ENCODE measurements at regions not wholly inside any gene's neighbourhood (a gene's known extent, or its start where the extent isn't known, plus 50 kb on each side); places are given as distances from the start of the nearest gene placed in this dataset.

DNA sequence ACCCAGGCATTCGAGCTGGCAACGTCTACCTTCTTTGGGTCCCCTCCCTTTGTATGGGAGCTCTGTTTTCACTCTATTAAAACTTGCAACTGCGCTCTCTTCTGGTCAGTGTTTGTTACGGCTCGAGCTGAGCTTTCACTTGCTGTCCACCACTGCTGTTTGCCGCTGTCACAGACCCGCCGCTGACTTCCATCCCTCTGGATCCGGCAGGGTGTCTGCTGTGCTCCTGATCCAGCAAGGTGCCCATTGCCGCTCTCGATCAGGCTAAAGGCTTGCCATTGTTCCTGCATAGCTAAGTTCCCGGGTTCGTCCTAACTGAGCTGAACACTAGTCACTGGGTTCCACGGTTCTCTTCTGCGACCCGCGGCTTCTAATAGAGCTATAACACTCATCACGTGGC is 183.5 kb upstream of the GALNTL6 start:
- DNase-seq (ENCODE audit: low spot score): no peak

GRCh38 chr4:171629182-171629581 is 184.0 kb upstream of the GALNTL6 start:
- no peak for DNase-seq (ENCODE audit: low spot score)

DNA sequence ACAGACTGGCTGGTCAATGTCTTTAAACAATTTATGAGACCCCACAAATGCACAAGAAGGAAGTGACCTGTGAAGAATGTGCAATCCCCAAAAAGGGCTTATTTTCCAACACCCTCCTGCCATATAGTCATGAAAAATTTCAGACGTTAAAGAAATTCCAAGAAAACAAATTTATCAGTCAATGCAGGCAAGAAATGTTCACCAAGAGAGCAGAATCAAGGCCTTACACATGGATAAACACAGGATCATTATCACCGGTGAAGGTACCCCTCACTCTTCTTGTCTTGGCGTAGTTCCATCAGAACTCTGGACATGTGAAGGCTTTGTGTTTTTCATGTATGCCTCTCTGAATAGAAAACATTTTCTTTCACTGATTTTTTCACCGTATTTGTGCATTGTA is 186.7 kb upstream of the GALNTL6 start:
- no peak for DNase-seq (ENCODE audit: low spot score)

- DNase-seq (ENCODE audit: low spot score): no peak
Observed at GRCh38 chr4:171622729-171623128, 190.5 kb upstream of the GALNTL6 start.

DNA sequence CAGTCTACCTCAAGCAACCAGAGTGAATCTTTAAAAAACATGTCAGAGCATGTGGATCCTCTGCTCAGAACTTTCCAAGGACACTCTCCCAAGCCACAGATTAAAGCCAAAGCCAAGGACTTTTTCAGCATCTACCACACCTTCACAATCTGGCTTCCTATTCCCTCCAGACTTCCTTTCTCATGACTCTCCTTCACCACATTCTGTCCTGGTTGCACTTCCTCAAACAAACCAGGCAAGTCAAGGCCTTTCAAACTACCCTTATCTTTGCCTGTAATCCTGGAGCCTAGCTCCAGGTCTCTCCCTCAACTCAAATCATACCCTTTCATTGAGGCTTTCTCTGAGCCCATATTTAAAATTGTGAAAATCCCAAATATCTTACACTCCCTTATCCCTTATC is 191.6 kb upstream of the GALNTL6 start:
- DNase-seq (ENCODE audit: low spot score): no peak

GRCh38 chr4:171612907-171613306 is 200.3 kb upstream of the GALNTL6 start:
- DNase-seq (ENCODE audit: low spot score): no peak

- no peak for DNase-seq (ENCODE audit: low spot score)
Observed at GRCh38 chr4:171602638-171603355, 210.4 kb upstream of the GALNTL6 start.

DNA sequence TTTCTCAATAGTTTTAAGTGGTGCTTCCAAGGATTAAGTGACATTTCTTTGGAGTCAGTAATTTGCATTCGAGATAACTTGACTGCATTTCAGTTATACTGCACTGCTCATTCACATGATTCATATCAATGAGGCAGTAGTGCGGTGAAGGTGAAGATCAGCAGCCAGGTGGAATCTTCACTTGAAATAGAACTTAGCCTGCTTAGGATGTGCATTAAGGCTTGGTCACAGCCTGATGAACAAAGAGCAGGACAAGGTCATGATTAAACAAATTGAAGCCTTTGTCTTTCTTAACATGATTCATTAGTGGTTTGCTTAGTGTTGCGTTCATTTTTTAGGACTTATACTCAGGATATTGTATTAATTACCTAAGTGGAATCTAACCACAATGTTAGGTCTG is 212.1 kb upstream of the GALNTL6 start:
- DNase-seq (ENCODE audit: low spot score): no peak

DNA sequence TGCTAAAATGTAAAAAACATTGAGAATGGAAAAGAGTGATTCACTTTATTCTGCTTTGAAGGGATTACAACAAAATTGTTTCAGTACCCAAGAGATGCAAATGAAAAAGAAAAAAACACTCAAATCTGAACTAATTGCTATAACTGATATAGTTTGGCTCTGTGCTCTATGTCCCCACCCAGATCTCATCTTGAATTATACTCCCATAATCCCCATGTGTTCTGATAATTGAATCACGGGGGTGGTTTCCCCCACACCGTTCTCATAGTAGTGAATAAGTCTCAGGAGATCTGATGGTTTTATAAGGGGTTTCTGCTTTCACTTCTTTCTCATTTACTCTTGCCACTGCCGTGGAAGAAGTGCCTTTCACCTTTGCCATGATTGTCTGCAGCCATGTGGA is 213.6 kb upstream of the GALNTL6 start:
- DNase-seq (ENCODE audit: low spot score): no peak

GRCh38 chr4:171594293-171594692 is 218.9 kb upstream of the GALNTL6 start:
- DNase-seq (ENCODE audit: low spot score): no peak

DNA sequence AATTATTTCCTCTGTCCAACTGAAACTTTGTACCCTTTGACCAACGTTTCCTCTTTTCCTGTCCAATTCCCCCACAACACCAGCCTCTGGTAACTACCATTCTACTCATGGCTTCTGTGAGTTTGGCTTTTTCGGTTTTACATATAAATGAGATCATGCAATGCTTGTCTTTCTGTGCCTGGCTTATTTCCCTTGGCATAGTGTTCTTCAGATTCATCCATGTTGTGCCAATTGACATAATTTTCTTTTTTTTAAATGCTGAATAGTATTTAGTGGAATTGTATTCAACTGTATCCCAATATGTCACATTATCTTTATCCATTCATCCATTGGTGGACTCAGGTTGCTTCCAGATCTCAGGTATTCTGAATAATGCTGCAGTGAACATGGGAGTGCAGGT is 222.5 kb upstream of the GALNTL6 start:
- DNase-seq (ENCODE audit: low spot score): no peak

DNA sequence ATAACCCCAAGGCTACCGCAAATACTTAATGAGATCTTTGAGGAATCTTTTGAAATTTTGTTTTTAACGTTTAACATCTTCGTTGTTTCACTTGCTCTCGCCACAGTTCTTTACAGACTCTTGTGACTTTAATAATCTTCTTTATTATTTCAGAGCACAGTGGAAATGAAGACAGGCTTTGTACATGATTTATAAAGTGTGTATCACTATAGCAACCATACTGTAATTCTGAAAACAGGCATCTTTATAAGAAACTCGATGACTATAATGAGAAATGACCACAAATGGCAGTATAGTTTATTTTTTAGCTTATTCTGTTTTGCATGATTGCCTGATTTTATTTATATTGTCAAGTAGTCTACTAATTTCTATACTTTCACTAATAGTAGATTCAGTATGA is 224.4 kb upstream of the GALNTL6 start:
- no peak for DNase-seq (ENCODE audit: low spot score)

DNA sequence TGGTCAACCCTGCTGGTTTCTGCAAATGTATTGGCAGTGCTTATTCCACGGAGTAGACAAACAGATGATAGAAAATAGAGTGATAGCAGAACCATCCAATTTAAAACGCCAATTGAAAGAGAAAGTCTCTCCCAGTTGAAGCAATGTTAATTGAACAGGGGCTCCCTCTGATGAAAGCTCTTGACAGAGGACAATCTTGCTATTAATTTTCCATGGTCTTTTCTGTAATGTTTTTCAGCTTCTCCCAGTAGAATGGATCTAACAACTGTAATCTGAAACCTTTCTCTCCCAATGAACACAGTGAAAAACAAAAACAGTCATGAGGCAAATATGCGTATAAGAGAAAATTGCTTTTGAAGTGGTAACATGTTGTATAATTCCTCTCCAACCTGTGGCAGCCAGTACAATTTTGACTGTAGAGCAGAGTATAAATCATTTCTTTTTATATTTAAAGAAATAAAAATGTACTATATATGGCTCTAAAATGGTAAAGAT is 225.1 kb upstream of the GALNTL6 start:
- no peak for DNase-seq (ENCODE audit: low spot score)

DNA sequence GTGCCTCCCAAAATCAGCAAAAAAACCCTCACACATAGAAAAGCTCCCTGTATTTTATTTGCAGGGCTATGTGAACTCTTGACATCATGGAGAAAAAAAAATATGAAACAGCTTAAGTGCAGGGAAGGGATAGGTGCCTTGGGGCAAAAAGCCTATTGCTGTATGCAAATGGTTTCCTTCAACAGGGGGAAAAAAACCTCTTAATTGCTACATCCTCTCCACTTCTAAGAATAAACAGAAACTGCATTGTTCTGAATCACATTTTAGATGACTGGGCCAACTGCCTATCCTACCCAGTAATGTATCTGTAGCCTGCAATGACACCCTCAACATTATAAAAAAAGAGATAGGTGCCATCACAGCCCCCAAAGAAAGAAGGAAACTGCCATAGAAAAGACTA is 229.4 kb upstream of the GALNTL6 start:
- no peak for DNase-seq (ENCODE audit: low spot score)

- no peak for DNase-seq (ENCODE audit: low spot score)
Observed at GRCh38 chr4:171582961-171583581, 230.1 kb upstream of the GALNTL6 start.

DNA sequence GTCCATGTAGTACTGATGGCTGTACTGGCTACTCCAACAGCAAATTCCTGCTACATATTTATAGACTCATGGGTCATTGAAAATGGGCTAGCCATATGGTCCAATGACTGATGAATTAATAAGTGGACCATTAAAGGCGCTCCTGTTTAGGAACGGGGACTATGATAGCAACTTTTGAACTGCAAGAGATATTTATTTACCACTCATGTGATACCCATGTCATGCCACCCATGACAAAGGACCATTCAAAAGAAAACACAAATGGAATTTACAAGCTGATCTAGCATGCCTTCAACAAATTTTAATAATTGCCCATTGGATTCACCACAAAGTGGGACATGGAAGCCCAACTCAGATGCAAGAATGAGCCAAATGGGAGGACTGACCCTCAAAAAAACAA is 240.0 kb upstream of the GALNTL6 start:
- DNase-seq (ENCODE audit: low spot score): no peak

DNA sequence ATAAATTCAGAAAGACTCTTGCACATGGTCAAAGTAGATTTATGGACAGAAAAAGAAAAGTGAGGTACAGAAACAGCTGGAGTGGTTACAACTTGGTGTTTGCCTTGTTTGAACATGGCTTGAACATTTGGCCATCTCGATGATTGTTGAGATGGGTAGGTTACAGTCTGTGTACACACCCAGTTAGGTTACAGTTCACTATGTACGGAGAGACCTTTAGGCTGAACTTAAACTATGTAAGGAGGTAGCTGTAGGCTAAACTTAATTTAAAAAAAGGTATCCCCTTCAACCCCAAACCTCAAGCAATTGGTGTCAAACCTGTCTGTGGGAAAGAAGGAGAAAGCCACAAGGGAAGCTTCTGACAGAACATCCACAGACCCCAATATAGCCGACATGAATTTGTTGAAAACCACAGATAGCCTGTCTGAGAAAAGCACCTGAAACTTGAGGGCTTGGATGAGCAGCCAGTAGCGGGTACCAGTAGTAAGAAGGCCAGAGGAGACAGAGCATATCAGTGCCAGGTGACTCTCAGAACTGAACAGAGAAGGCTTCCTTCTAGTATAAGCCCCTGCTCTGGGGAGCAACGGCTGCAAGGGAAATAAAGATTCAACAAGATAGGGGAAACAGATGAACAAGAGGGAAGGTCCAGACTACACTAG is 247.9 kb upstream of the GALNTL6 start:
- DNase-seq (ENCODE audit: low spot score): no peak

DNA sequence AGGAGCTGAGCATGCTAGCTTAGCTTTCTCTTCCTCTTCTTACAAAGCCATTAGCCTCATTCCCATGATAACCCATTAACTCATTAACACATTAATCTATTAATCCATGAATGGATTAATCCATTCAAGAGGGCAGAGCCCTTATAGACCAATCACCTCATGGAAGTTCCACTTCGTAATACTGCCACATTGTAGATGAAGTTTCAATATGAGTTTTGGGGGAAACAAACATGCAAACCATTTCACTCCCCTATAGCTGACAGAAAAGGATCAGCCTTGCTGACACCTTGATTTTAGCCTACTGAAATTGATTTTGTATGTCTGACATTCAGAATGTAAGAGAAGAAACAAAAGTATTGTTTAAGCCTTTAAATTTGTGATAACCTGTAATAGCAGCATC is 251.8 kb upstream of the GALNTL6 start:
- DNase-seq (ENCODE audit: low spot score): no peak

- no peak for DNase-seq (ENCODE audit: low spot score)
Observed at GRCh38 chr4:171553961-171554360, 259.2 kb upstream of the GALNTL6 start.

- no peak for DNase-seq (ENCODE audit: low spot score)
Observed at GRCh38 chr4:171542640-171543039, 270.6 kb upstream of the GALNTL6 start.

DNA sequence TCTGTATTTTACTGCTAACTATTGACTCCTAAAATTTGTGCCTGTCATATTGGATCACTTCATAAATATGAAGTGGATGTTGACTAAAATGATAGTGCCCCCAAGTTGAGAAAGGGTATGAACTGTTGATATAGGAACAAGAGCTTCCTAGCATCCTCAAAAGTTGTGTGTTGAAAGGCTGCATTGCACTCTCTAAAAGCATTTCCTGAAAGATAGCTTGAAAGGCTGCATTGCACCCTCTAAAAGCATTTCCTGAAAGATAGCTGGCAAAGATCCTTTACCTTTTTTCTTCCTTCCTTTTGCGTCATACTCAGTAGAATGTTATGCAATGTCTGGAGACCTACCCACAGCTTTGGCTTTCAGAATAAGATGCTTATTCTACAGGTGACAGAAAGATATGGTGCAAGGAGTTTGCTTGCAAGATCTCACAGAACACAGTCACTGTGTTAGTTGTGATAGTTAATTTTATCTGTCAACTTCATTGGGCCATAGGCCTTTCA is 274.6 kb upstream of the GALNTL6 start:
- DNase-seq (ENCODE audit: low spot score): no peak

DNA sequence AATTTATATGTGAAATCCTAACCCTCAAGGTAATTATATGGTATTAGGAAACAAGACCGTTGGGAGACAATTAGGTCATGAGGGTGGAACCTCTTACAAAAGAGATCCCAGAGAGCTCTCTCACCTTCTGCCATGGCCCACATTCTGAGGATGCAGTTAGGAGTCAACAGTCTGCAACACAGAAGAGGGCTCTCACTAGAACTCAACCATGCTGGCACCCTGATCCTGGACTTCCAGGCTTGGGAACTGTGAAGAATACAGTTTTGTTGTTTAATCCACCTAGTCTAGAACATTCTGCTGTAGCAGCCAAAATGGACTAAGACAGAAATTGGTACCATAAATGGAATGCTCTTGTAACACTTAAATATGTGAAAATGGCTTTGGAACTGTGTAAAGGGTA is 278.8 kb upstream of the GALNTL6 start:
- DNase-seq (ENCODE audit: low spot score): no peak

DNA sequence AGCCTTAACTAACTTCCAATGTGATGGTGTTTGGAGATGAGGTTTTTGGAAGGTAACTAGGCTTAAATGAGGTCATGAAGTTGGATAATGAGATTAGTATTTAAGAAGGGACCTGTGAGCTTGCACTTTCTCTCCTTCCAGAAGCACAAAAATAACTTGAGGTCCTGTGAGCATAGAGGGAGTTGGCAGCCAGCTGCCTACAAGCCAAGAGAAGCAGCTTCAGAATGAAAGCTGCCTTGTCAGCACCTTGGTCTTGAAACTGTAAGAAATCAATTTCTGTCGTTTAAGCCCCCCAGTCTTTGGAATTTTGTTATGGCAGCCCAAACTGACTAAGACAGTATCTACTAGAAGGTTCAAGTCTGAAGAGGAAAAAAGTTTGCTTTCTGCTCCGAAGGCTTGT is 280.2 kb upstream of the GALNTL6 start:
- DNase-seq (ENCODE audit: low spot score): no peak

Data from AG08395 (cell line).